Trophoblast cell (in vitro differentiated cells and primary cell): ENCODE measurements at regions not wholly inside any gene's neighbourhood (a gene's known extent, or its start where the extent isn't known, plus 50 kb on each side); places are given as distances from the start of the nearest gene placed in this dataset.

ENCODE experiments used
- DNase-seq, 2 donors: peaks; one replicate each; pipeline ENCODE4 v3.0.0-alpha.2; 2016
- H2AFZ ChIP-seq: 2 replicates; pipeline ENCODE4 v1.6.1; 2013; ENCODE audit warnings: low read length, moderate library complexity, mild to moderate bottlenecking; ENCODE audit not compliant: insufficient read depth, poor library complexity
- H2AK5ac ChIP-seq: 2 replicates; pipeline ENCODE4 v1.6.1; 2013; ENCODE audit warnings: mild to moderate bottlenecking, low read length
- H2BK120ac ChIP-seq: 2 replicates; pipeline ENCODE4 v1.6.1; 2013; ENCODE audit warnings: low read length, mild to moderate bottlenecking, moderate library complexity; ENCODE audit not compliant: insufficient read depth, poor library complexity
- H2BK12ac ChIP-seq: 2 replicates; pipeline ENCODE4 v1.6.1; 2013; ENCODE audit warnings: mild to moderate bottlenecking, low read length, moderate library complexity
- H2BK5ac ChIP-seq: 2 replicates; pipeline ENCODE4 v1.6.1; 2013; ENCODE audit warnings: low read length, low read depth, moderate library complexity, mild to moderate bottlenecking; ENCODE audit not compliant: poor library complexity
- H3K14ac ChIP-seq: 2 replicates; pipeline ENCODE4 v1.6.1; 2013; ENCODE audit warnings: mild to moderate bottlenecking, low read length
- H3K18ac ChIP-seq: 2 replicates; pipeline ENCODE4 v1.6.1; 2013; ENCODE audit warnings: mild to moderate bottlenecking, low read length
- H3K23ac ChIP-seq: 2 replicates; pipeline ENCODE4 v1.6.1; 2013; ENCODE audit warnings: low read length
- H3K27ac ChIP-seq: 2 replicates; pipeline ENCODE4 v1.5.1; 2013; ENCODE audit warnings: low read depth, mild to moderate bottlenecking, inconsistent platforms, low read length, moderate library complexity
- H3K27me3 ChIP-seq: 2 replicates; pipeline ENCODE4 v1.6.1; 2013; ENCODE audit warnings: inconsistent platforms, mild to moderate bottlenecking, low read length, moderate library complexity; ENCODE audit not compliant: insufficient read depth
- H3K36me3 ChIP-seq, 2 experiments: 1 replicate in 1 of 2; 2 replicates in 1 of 2; pipeline ENCODE4 v1.6.1; 2013; ENCODE audit warnings: low read length in 2 of 2, mild to moderate bottlenecking in 2 of 2, moderate library complexity in 1 of 2; ENCODE audit not compliant: insufficient read depth in 2 of 2, control insufficient read depth in 1 of 2
- H3K4ac ChIP-seq: 2 replicates; pipeline ENCODE4 v1.6.1; 2013; ENCODE audit warnings: low read depth, mild to moderate bottlenecking, low read length, moderate library complexity
- H3K4me1 ChIP-seq, 2 experiments: 1 replicate in 1 of 2; 2 replicates in 1 of 2; pipeline ENCODE4 v1.6.1; 2013; ENCODE audit warnings: low read length in 2 of 2, mild to moderate bottlenecking in 2 of 2, moderate library complexity in 1 of 2; ENCODE audit not compliant: insufficient read depth in 2 of 2, control insufficient read depth in 1 of 2
- H3K4me2 ChIP-seq: 2 replicates; pipeline ENCODE4 v1.6.1; 2013; ENCODE audit warnings: inconsistent platforms, mild to moderate bottlenecking, low read length, moderate library complexity
- H3K4me3 ChIP-seq: 2 replicates; pipeline ENCODE4 v1.5.1; 2013; ENCODE audit warnings: mild to moderate bottlenecking, low read depth, low read length, inconsistent platforms
- H3K79me1 ChIP-seq: one replicate; pipeline ENCODE4 v1.6.1; 2013; ENCODE audit warnings: low read length
- H3K79me2 ChIP-seq: 2 replicates; pipeline ENCODE4 v1.6.1; 2013; ENCODE audit warnings: low read length, mild to moderate bottlenecking; ENCODE audit not compliant: control insufficient read depth, insufficient read depth, poor library complexity
- H3K9ac ChIP-seq: 2 replicates; pipeline ENCODE4 v1.6.1; 2013; ENCODE audit warnings: mild to moderate bottlenecking, low read length
- H3K9me3 ChIP-seq: 2 replicates; pipeline ENCODE4 v1.6.1; 2013; ENCODE audit warnings: low read depth, mild to moderate bottlenecking, control low read depth, inconsistent platforms, low read length; ENCODE audit not compliant: insufficient read depth
- H4K12ac ChIP-seq: 2 replicates; pipeline ENCODE4 v1.6.1; 2013; ENCODE audit warnings: low read depth, mild to moderate bottlenecking, low read length, moderate library complexity
- H4K8ac ChIP-seq: 2 replicates; pipeline ENCODE4 v1.6.1; 2013; ENCODE audit warnings: low read depth, mild to moderate bottlenecking, low read length, moderate library complexity
- H4K91ac ChIP-seq: one replicate; pipeline ENCODE4 v1.6.1; 2013; ENCODE audit warnings: low read depth, mild to moderate bottlenecking, low read length, moderate library complexity
- WGBS: extraction: QIAGEN DNeasy Blood & Tissue Kit; methylation state at CpG from one replicate; pipeline ENCODE4 v1.1.7; 2013; ENCODE audit warnings: missing lambda C conversion rate; ENCODE audit not compliant: insufficient read length, insufficient coverage; ENCODE audit errors: extremely low coverage; 5-methylcytosine and 5-hydroxymethylcytosine counted together

DNA sequence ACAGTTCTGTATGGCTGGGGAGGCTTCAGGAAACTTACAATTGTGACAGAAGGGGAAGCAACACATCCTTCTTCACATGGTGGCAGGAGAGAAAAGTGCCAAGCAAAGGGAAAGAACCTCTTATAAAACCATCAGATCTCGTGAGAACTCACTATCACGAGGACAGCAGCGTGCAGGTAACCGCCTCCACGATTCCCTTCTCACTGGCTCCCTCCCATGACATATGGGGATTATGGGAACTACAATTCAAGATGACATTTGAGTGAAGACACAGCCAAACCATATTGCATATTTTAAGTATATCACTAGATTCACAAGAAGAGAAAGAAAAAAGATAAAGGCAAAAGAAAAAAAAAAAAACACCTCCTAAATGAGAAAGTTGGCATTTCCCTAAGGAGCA lies 431.9 kb upstream of the RGS17 start:
- H3K23ac ChIP-seq = no peak overlapping the region
- no peak for DNase-seq
- no peaks in the 10 kb centered on the region for H3K79me1 ChIP-seq
- H3K9ac ChIP-seq = no peak overlapping the region
- H3K4ac ChIP-seq = no peak overlapping the region
- H3K4me1 ChIP-seq = peaks cover 3 to 5% of the 10 kb centered on the region in 2 experiments
- H3K18ac ChIP-seq = no peak overlapping the region
- H2AK5ac ChIP-seq = no peak overlapping the region
- no peak overlapping the region for H4K8ac ChIP-seq
- H3K79me2 ChIP-seq = no peaks in the 10 kb centered on the region
- no peak overlapping the region for H3K27ac ChIP-seq
- no peaks in the 10 kb centered on the region for H3K9me3 ChIP-seq
- H3K4me3 ChIP-seq = no peak overlapping the region
- H4K12ac ChIP-seq = no peak overlapping the region
- no peak overlapping the region for H2BK120ac ChIP-seq
- no peak overlapping the region for H4K91ac ChIP-seq
- no peak overlapping the region for H2BK12ac ChIP-seq
- H3K36me3 ChIP-seq = no peaks in the 10 kb centered on the region
- WGBS = no CpG with 5 or more reads among the region's 5 CpGs
- no peak overlapping the region for H2BK5ac ChIP-seq
- H3K27me3 ChIP-seq = no peaks in the 10 kb centered on the region
- H3K4me2 ChIP-seq = no peak overlapping the region
- H2AFZ ChIP-seq = no peak overlapping the region
- no peak overlapping the region for H3K14ac ChIP-seq

DNA sequence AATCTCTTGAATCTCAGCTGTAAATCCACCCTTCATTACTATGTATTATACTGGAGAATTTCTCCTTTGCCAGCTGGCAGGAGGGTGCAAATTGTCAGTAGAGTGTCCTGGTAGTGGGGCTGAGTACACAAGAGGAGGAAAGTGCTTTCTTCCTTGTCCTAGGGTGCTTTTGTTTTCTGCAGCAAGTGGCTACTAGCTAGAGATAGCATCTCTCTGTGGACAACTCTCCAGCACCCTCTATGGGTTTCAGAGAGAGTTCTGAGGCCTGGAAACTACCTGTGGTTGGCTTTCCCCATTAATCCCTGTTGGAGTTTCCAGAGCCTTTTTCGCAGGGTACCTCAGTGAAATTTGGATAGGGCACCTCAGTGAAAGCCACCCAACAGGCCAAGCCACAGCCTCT lies 422.5 kb upstream of the RGS17 start:
- Histone ChIP-seq H4K12ac (no peak overlapping the region), H3K79me2 (no peaks in the 10 kb centered on the region), H2AFZ (no peak overlapping the region), H4K91ac (no peak overlapping the region), H3K14ac (no peak overlapping the region), H2AK5ac (no peak overlapping the region), H3K79me1 (no peaks in the 10 kb centered on the region), H3K27ac (no peak overlapping the region), H3K23ac (no peak overlapping the region), H2BK120ac (no peak overlapping the region), H4K8ac (no peak overlapping the region), H3K4ac (no peak overlapping the region), H2BK12ac (no peak overlapping the region), H3K9ac (no peak overlapping the region), H3K27me3 (no peaks in the 10 kb centered on the region), H2BK5ac (no peak overlapping the region), H3K9me3 (no peaks in the 10 kb centered on the region), H3K36me3 (no peaks in the 10 kb centered on the region), H3K4me3 (no peak overlapping the region), H3K4me2 (no peak overlapping the region), H3K4me1 (no peaks in the 10 kb centered on the region), H3K18ac (no peak overlapping the region)
- WGBS = no CpG with 5 or more reads among the region's 1 CpG
- DNase-seq = peak in 1 of 2 donors; percentile 8

DNA sequence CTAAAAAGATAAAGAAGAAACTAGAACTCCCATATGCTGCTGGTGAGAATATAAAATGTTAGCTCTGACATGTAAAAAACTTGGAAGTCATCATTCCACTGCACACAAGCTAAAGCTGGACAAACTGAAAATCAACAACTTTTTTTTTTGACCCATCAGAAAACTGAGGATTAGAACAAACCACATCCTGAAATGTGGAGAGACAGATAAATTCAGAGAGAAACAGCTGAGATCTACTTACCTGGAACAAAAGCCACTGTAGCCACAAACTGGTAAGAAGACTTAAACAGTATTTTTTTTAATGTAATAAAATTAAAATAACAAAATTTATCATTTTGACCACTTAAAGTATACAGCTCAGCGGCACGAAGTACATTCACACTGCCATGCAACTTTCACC lies 408.5 kb upstream of the RGS17 start:
- no peak overlapping the region for H3K4me3 ChIP-seq
- H3K79me2 ChIP-seq = no peaks in the 10 kb centered on the region
- no peaks in the 10 kb centered on the region for H3K79me1 ChIP-seq

DNA sequence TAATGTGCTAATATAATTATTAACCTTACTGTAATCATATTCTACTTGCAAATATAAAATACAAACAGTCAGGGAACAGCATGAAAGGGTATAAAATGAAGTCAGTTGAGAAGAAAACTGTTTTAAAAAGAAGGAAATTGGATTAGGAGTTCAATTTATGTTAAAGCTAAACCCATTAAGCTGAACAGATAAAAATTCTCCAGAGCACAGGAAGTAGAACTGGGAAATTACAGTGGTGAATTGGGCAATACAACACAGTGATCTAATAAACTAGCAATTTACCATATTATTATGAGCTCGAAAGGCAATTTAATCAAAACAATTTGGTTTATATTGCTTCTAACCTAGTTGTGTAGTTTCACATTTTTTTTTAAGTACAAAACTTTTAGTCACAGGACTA lies 407.4 kb upstream of the RGS17 start:
- no peak overlapping the region for H3K4me3 ChIP-seq
- WGBS = no CpG with 5 or more reads among the region's 1 CpG
- no peak overlapping the region for H4K91ac ChIP-seq
- H3K4ac ChIP-seq = no peak overlapping the region
- no peak overlapping the region for H3K27ac ChIP-seq
- H3K79me2 ChIP-seq = no peaks in the 10 kb centered on the region
- DNase-seq = no peak
- no peaks in the 10 kb centered on the region for H3K9me3 ChIP-seq
- no peak overlapping the region for H3K23ac ChIP-seq
- no peak overlapping the region for H3K14ac ChIP-seq
- H2BK12ac ChIP-seq = no peak overlapping the region
- no peak overlapping the region for H4K12ac ChIP-seq
- H3K36me3 ChIP-seq = no peaks in the 10 kb centered on the region
- no peak overlapping the region for H4K8ac ChIP-seq
- H3K4me1 ChIP-seq = no peaks in the 10 kb centered on the region
- no peak overlapping the region for H2AK5ac ChIP-seq
- no peak overlapping the region for H3K9ac ChIP-seq
- H2BK120ac ChIP-seq = no peak overlapping the region
- H3K18ac ChIP-seq = no peak overlapping the region
- no peak overlapping the region for H2AFZ ChIP-seq
- no peaks in the 10 kb centered on the region for H3K79me1 ChIP-seq
- no peak overlapping the region for H3K4me2 ChIP-seq
- no peaks in the 10 kb centered on the region for H3K27me3 ChIP-seq
- no peak overlapping the region for H2BK5ac ChIP-seq

More for the DNA sequence above, 408.5 kb upstream of the RGS17 start:
- DNase-seq = no peak
- no CpG with 5 or more reads among the region's 2 CpGs for WGBS
- Histone ChIP-seq H4K8ac (no peak overlapping the region), H2AK5ac (no peak overlapping the region), H2BK5ac (no peak overlapping the region), H4K12ac (no peak overlapping the region), H4K91ac (no peak overlapping the region), H3K23ac (no peak overlapping the region), H3K4me2 (no peak overlapping the region), H2AFZ (no peak overlapping the region), H3K4me1 (no peaks in the 10 kb centered on the region), H3K4ac (no peak overlapping the region), H3K14ac (no peak overlapping the region), H3K27me3 (no peaks in the 10 kb centered on the region), H2BK12ac (no peak overlapping the region), H3K18ac (no peak overlapping the region), H3K27ac (no peak overlapping the region), H3K36me3 (no peaks in the 10 kb centered on the region), H2BK120ac (no peak overlapping the region), H3K9ac (no peak overlapping the region), H3K9me3 (no peaks in the 10 kb centered on the region)
